GM23338 (cell line): ENCODE measurements at regions not wholly inside any gene's neighbourhood (a gene's known extent, or its start where the extent isn't known, plus 50 kb on each side); places are given as distances from the start of the nearest gene placed in this dataset.

ENCODE experiments used
- ATAC-seq: fragments of 200-7000 bp; cut with Tn5 transposase; 3 replicates; pipeline ENCODE4 v1.9.1; 2020
- DNase-seq: peaks from one replicate; pipeline ENCODE4 v3.0.0-alpha.2; 2015; ENCODE audit warnings: low spot score
- H2AFZ ChIP-seq: fragments of 200-600 bp; sonication (generic); 2 replicates; pipeline ENCODE4 v1.8.0; 2016; ENCODE audit warnings: antibody characterized with exemption, mild to moderate bottlenecking, moderate library complexity
- H3F3A ChIP-seq: fragments of 200-600 bp; sonication (generic); replicated peaks from 2 replicates; pipeline ENCODE4 v1.8.0; 2017; ENCODE audit warnings: antibody characterized with exemption, mixed run types, low read depth
- H3K27ac ChIP-seq: fragments of 200-600 bp; sonication (generic); 2 replicates; pipeline ENCODE4 v1.6.1; 2016; ENCODE audit warnings: low read depth
- H3K27me3 ChIP-seq: fragments of 200-600 bp; sonication (generic); 2 replicates; pipeline ENCODE4 v1.8.0; 2016; ENCODE audit warnings: mild to moderate bottlenecking, mixed run types, moderate library complexity; ENCODE audit not compliant: insufficient read depth
- H3K36me3 ChIP-seq: fragments of 200-600 bp; sonication (generic); 2 replicates; pipeline ENCODE4 v1.8.0; 2016; ENCODE audit warnings: mild to moderate bottlenecking; ENCODE audit not compliant: insufficient read depth
- H3K4me1 ChIP-seq: fragments of 200-600 bp; sonication (generic); 2 replicates; pipeline ENCODE4 v1.8.0; 2016; ENCODE audit warnings: mild to moderate bottlenecking, moderate library complexity; ENCODE audit not compliant: insufficient read depth
- H3K4me2 ChIP-seq: fragments of 200-600 bp; sonication (generic); 2 replicates; pipeline ENCODE4 v1.7.1; 2017; ENCODE audit warnings: mixed run types
- H3K4me3 ChIP-seq: fragments of 200-600 bp; sonication (generic); 2 replicates; pipeline ENCODE4 v1.6.1; 2016; ENCODE audit warnings: mixed run types
- H3K79me2 ChIP-seq: fragments of 200-600 bp; sonication (generic); replicated peaks from 2 replicates; pipeline ENCODE4 v1.8.0; 2017; ENCODE audit warnings: mild to moderate bottlenecking; ENCODE audit not compliant: insufficient read depth
- H3K9me2 ChIP-seq: fragments of 200-600 bp; sonication (generic); 2 replicates; pipeline ENCODE4 v1.8.0; 2017; ENCODE audit not compliant: insufficient read depth
- H4K20me1 ChIP-seq: fragments of 200-600 bp; sonication (generic); replicated peaks from 2 replicates; pipeline ENCODE4 v1.8.0; 2017; ENCODE audit warnings: mild to moderate bottlenecking; ENCODE audit not compliant: insufficient read depth
- H3K27ac Mint-ChIP-seq: 2 replicates; pipeline ENCODE4 v1.8.0; 2020; ENCODE audit warnings: inconsistent platforms, mild to moderate bottlenecking, moderate library complexity, mixed read lengths
- H3K27me3 Mint-ChIP-seq: 3 replicates; pipeline ENCODE4 v1.8.0; 2022; ENCODE audit warnings: low read depth, mild to moderate bottlenecking, moderate library complexity, mixed read lengths, inconsistent platforms; ENCODE audit not compliant: insufficient read depth, poor library complexity
- H3K36me3 Mint-ChIP-seq: 3 replicates; pipeline ENCODE4 v1.8.0; 2021; ENCODE audit warnings: low read depth, mild to moderate bottlenecking, inconsistent platforms, moderate library complexity, mixed read lengths
- H3K4me1 Mint-ChIP-seq: 3 replicates; pipeline ENCODE4 v1.8.0; 2020; ENCODE audit warnings: mild to moderate bottlenecking, inconsistent platforms, mixed read lengths
- H3K4me3 Mint-ChIP-seq: 3 replicates; pipeline ENCODE4 v1.8.0; 2021; ENCODE audit warnings: moderate library complexity, mild to moderate bottlenecking, inconsistent platforms, mixed read lengths
- H3K9me3 Mint-ChIP-seq: 3 replicates; pipeline ENCODE4 v1.8.0; 2020; ENCODE audit warnings: moderate library complexity, mild to moderate bottlenecking, inconsistent platforms, mixed read lengths
- EZH2phosphoT487 ChIP-seq: fragments of 200-600 bp; sonication (generic); IDR thresholded peaks from one replicate; pipeline ENCODE4 v1.8.1; 2018; ENCODE audit warnings: antibody characterized with exemption; ENCODE audit not compliant: unreplicated experiment
- REST ChIP-seq: IDR thresholded peaks from one replicate; pipeline ENCODE4 v1.6.1; 2018; ENCODE audit warnings: antibody characterized with exemption; ENCODE audit not compliant: unreplicated experiment
- ZNF114 ChIP-seq: fragments of 250-450 bp; sonication (Bioruptor Pico); IDR thresholded peaks from 2 replicates; pipeline ENCODE4 v1.5.0; 2020; ENCODE audit warnings: mild to moderate bottlenecking, moderate library complexity
- ZNF462 ChIP-seq: fragments of 250-450 bp; sonication (Bioruptor Pico); IDR thresholded peaks from 2 replicates; pipeline ENCODE4 v1.5.0; 2020; ENCODE audit warnings: mild to moderate bottlenecking, moderate library complexity

- Histone ChIP-seq H3K27ac (no peak overlapping the region), H3F3A (no peaks in the 10 kb centered on the region), H3K27me3 (no peaks in the 10 kb centered on the region), H3K4me2 (no peak overlapping the region), H3K4me1 (no peaks in the 10 kb centered on the region), H4K20me1 (no peaks in the 10 kb centered on the region), H3K4me3 (no peak overlapping the region), H3K36me3 (no peaks in the 10 kb centered on the region), H3K79me2 (no peaks in the 10 kb centered on the region), H3K9me2 (peaks cover 23% of the 10 kb centered on the region), H2AFZ (no peak overlapping the region)
- H3K4me1 Mint-ChIP-seq, result peaks cover 9% of the 10 kb centered on the region
- TF ChIP-seq REST, result no peak
- TF ChIP-seq ZNF462, result no peak
- no peak for TF ChIP-seq ZNF114 (CRISPR knock-in tag)
- TF ChIP-seq EZH2phosphoT487, result no peak
- no peak overlapping the region for H3K4me3 Mint-ChIP-seq
- DNase-seq (no peak), ATAC-seq (no peak)
- H3K9me3 Mint-ChIP-seq, result no peaks in the 10 kb centered on the region
- peaks cover 2% of the 10 kb centered on the region for H3K27me3 Mint-ChIP-seq
- H3K27ac Mint-ChIP-seq, result no peak overlapping the region
- no peaks in the 10 kb centered on the region for H3K36me3 Mint-ChIP-seq
Observed at GRCh38 chr2:199197448-199197847, 260.3 kb downstream of the SATB2 start.
